Mesodermal cell (in vitro differentiated cells): ENCODE measurements at regions not wholly inside any gene's neighbourhood (a gene's known extent, or its start where the extent isn't known, plus 50 kb on each side); places are given as distances from the start of the nearest gene placed in this dataset.

Experiments used
- H3K27ac ChIP-seq: 2 replicates; pipeline ENCODE4 v1.7.0; 2013; ENCODE audit warnings: mild to moderate bottlenecking, low read depth, low read length, moderate library complexity; ENCODE audit not compliant: severe bottlenecking
- H3K36me3 ChIP-seq: 2 replicates; pipeline ENCODE4 v1.7.1; 2013; ENCODE audit warnings: mild to moderate bottlenecking, low read length, moderate library complexity; ENCODE audit not compliant: control insufficient read depth, insufficient read depth
- H3K4me1 ChIP-seq: one replicate; pipeline ENCODE4 v1.7.1; 2013; ENCODE audit warnings: mild to moderate bottlenecking, low read length; ENCODE audit not compliant: insufficient read depth, control insufficient read depth, poor library complexity, severe bottlenecking
- H3K4me3 ChIP-seq: 2 replicates; pipeline ENCODE4 v1.7.0; 2013; ENCODE audit warnings: low read length, control low read depth, mild to moderate bottlenecking; ENCODE audit not compliant: insufficient read depth, poor library complexity, severe bottlenecking; ENCODE audit errors: extremely low read depth
- H3K9me3 ChIP-seq: 2 replicates; pipeline ENCODE4 v1.7.1; 2013; ENCODE audit warnings: mild to moderate bottlenecking, low read length, moderate library complexity; ENCODE audit not compliant: control insufficient read depth
- WGBS, 2 experiments: methylation state at CpG; one replicate each; pipeline ENCODE4 v1.1.5; 2013; ENCODE audit warnings: missing lambda C conversion rate in 2 of 2; ENCODE audit not compliant: insufficient coverage in 2 of 2; 5-methylcytosine and 5-hydroxymethylcytosine counted together

DNA sequence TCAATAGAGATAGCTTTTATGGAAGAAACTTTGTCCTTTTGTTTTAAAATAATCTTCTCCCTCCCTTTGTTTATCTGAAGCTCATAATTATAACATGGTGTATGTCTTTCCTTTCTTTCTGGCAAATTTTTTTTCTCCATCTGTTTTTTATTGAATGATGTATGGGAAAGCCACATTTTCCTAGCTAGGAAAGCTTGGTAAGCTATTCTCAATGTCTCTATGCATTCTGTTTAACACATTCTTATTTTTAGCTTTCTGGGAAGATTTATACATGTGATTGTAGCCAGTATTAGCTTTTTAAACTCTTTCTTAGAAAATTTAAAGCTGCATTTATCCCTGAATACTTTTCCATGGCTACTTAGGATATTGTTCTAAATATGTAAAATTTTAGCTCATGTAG, 124.9 kb upstream of the CSNK1A1L start:
- Histone ChIP-seq H3K27ac (no peak overlapping the region), H3K4me3 (no peak overlapping the region), H3K4me1 (peaks cover 7% of the 10 kb centered on the region), H3K36me3 (no peaks in the 10 kb centered on the region), H3K9me3 (no peaks in the 10 kb centered on the region)

GRCh38 chr13:37229931-37230330, 124.5 kb upstream of the CSNK1A1L start:
- Histone ChIP-seq H3K4me1 (peaks cover 7% of the 10 kb centered on the region), H3K4me3 (no peak overlapping the region), H3K27ac (no peak overlapping the region), H3K9me3 (no peaks in the 10 kb centered on the region), H3K36me3 (no peaks in the 10 kb centered on the region)
- 0% methylated on average over 1 of the region's 1 CpG for WGBS, 2 experiments

GRCh38 chr13:37226971-37227370, 121.5 kb upstream of the CSNK1A1L start:
- peaks cover 7% of the 10 kb centered on the region for H3K4me1 ChIP-seq
- H3K36me3 ChIP-seq, result no peaks in the 10 kb centered on the region
- 100% methylated on average over 2 of the region's 4 CpGs; no CpG with 5 or more reads in 1 of the 2 experiments for WGBS, 2 experiments
- no peak overlapping the region for H3K27ac ChIP-seq
- H3K4me3 ChIP-seq, result no peak overlapping the region
- peaks cover 4% of the 10 kb centered on the region for H3K9me3 ChIP-seq

DNA sequence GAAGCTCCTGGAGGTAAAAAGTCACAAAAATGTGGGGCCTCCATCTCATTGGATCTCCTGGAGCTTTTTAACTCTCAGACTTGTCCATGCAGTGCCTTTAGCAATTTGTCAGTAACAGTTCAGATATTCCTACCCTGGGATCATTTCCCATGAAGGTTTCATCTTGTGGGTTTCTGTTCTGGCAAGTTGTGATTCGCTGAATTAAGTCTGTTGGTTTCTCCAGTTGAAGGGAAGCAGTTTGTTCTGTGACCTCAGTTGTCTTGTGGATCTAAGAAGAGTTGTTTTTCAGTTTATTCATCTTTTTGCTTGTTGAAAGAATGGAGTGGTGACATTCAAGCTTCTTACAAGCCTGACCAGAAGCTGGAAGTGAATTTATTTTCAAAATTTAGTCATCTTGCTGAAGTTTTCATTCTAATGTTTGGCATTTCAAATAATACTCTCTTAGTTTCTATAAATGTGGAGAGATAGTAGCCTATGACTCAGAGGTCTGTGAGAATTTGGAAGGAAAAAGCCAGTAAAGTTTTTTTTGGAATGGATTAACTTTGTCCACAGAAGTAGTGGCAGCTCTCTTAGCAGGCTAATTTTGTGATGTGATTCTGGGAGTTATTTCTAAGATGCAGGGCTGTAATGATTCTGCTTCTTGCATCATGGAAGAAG, 120.1 kb upstream of the CSNK1A1L start:
- WGBS, 2 experiments, result 83% methylated on average over 1 of the region's 1 CpG; no CpG with 5 or more reads in 1 of the 2 experiments
- no peak overlapping the region for H3K27ac ChIP-seq
- H3K4me3 ChIP-seq, result no peak overlapping the region
- H3K36me3 ChIP-seq, result no peaks in the 10 kb centered on the region
- peaks cover 4% of the 10 kb centered on the region for H3K9me3 ChIP-seq
- peaks cover 7% of the 10 kb centered on the region for H3K4me1 ChIP-seq

DNA sequence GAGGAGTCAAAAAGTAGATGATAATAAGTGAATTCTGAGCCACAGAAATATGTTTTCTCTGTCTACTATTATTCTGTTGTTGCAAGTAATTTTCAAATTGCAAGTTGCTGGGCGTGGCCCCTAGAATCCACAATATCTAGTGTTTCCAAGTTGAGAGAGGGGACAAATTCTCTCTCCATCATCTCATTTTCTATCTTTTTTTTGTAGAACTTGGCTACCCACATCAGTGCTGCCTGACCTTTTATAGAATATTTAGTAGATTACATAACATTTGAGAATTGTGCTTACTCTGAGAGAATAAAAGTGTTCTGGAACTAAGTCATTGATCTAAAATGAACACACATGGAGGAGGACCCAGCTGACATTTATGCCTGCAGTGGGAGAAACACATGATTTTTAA, 110.9 kb upstream of the CSNK1A1L start:
- Histone ChIP-seq H3K9me3 (no peaks in the 10 kb centered on the region), H3K4me1 (no peaks in the 10 kb centered on the region), H3K36me3 (no peaks in the 10 kb centered on the region), H3K27ac (no peak overlapping the region), H3K4me3 (no peak overlapping the region)
- no CpG with 5 or more reads among the region's 1 CpG for WGBS, 2 experiments

DNA sequence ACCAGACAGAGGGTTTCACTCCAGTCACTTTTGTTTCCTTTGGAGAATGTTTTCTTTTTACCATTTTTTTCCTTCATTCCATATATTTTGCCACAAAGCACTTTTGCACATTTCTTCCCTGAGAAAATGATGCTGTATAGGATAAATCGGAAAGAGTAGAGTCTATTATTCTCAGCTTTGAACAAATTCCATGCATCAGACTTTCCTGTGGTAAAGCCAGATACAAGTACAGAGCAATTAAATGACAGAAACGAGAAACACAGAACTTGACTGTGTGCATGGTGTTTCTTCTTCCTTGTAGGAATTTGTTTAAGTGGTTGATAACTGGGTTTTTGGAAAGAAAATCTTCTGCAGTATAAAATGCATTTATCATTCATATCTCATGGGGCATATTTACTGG, 107.4 kb upstream of the CSNK1A1L start:
- no peaks in the 10 kb centered on the region for H3K4me1 ChIP-seq
- H3K36me3 ChIP-seq, result no peaks in the 10 kb centered on the region
- no peak overlapping the region for H3K27ac ChIP-seq
- 100% methylated on average over 1 of the region's 2 CpGs; no CpG with 5 or more reads in 1 of the 2 experiments for WGBS, 2 experiments
- H3K9me3 ChIP-seq, result no peaks in the 10 kb centered on the region
- no peak overlapping the region for H3K4me3 ChIP-seq

GRCh38 chr13:37211487-37211886, 106.0 kb upstream of the CSNK1A1L start:
- Histone ChIP-seq H3K9me3 (no peaks in the 10 kb centered on the region), H3K27ac (no peak overlapping the region), H3K4me1 (no peaks in the 10 kb centered on the region), H3K4me3 (no peak overlapping the region), H3K36me3 (no peaks in the 10 kb centered on the region)
- WGBS, 2 experiments, result 63 to 74% methylated on average over 4 to 6 of the region's 7 CpGs

- Histone ChIP-seq H3K9me3 (no peaks in the 10 kb centered on the region), H3K36me3 (no peaks in the 10 kb centered on the region), H3K4me1 (no peaks in the 10 kb centered on the region), H3K4me3 (no peak overlapping the region), H3K27ac (no peak overlapping the region)
- WGBS, 2 experiments, result 76 to 78% methylated on average over 1 to 2 of the region's 4 CpGs
These were observed 104.4 kb upstream of the CSNK1A1L start for GRCh38 chr13:37209621-37210580.

DNA sequence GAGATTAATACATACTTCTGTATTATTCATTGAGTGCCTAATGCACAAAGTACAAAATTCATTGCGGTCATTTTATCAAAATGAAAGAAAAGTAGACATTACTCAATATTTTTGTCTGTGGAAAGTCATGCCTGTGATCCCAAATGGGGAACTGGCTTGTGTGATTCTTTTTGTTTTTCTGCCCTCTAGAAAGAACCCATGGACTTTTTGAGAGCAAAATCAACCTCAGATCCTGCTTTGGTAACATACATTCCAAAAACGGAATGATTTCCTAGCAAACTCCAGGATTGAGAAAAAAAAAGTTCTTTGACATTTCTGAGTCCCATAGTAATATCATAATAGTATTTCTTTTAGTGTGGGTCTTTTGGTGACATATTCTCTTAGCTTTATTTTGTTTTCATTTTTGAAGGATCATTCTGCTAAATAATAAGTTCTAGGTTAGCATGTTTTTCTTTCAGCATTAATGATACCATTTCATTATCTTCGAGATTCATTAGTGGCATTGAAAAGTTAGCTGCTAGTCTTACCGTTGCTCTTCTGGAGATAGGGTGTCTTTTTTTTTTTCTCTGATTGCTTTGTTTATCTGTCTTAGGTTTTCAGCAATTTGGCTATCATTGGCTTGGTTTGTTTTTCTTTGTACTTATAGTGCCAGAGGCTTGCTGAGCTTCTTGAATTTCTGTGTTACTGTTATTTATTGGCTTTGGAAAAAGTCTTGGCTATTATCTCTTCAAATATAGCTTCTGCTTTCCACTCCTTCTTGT, 102.4 kb upstream of the CSNK1A1L start:
- Histone ChIP-seq H3K4me1 (no peaks in the 10 kb centered on the region), H3K27ac (no peak overlapping the region), H3K4me3 (no peak overlapping the region), H3K36me3 (no peaks in the 10 kb centered on the region), H3K9me3 (no peaks in the 10 kb centered on the region)
- no CpG with 5 or more reads among the region's 4 CpGs for WGBS, 2 experiments

GRCh38 chr13:37202264-37202663, 96.8 kb upstream of the CSNK1A1L start:
- no CpG with 5 or more reads among the region's 2 CpGs for WGBS, 2 experiments
- Histone ChIP-seq H3K9me3 (no peaks in the 10 kb centered on the region), H3K4me3 (no peak overlapping the region), H3K36me3 (no peaks in the 10 kb centered on the region), H3K27ac (no peak overlapping the region), H3K4me1 (no peaks in the 10 kb centered on the region)
